ENCODE measurements at regions not wholly inside any gene's neighbourhood (a gene's known extent, or its start where the extent isn't known, plus 50 kb on each side); places are given as distances from the start of the nearest gene placed in this dataset.

DNA sequence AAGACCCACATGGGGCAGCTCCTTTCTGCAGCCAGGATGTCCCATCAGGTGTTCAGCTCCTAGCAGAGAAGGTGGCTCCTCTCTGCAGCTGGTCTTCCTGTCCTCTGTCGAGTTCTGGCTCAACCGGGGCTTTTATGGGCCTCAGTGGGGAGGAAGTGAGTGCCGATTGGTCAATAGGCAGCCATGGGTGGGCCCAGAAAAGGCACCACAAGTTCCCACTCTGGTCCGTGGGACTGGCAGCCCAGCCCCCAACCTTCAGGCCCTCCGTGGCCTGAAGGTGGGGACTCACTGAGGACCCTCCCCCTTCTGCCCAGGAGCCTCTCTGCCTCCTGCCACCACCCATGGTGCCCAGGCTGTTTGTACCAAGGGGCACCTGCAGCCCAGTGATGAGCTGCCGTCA lies 161.7 kb upstream of the DUSP10 start:
- no peak for DNase-seq

GRCh38 chr1:221902961-221903360 lies 161.1 kb upstream of the DUSP10 start:
- DNase-seq = no peak

DNA sequence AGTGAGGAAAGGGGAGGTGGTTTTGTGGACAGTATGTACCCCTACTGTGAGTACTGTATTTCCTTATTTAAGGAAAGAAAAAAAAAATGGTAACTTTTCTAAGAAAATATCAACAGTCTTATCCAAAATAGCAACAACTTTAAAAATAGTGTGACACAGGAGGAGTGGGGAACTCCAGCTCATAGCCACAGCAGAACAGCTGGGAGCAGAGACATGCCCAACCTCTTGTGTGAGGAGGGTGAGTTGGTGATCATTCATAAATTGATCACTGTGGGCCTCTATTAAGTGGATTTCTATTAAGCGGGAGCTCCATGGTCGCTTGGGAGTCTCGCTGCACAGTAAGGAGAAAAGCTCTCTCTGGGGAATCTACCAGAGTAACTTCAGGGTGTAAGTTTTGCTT lies 158.8 kb upstream of the DUSP10 start:
- no peak for DNase-seq

GRCh38 chr1:221897321-221897721 lies 155.4 kb upstream of the DUSP10 start:
- DNase-seq = no peak

DNA sequence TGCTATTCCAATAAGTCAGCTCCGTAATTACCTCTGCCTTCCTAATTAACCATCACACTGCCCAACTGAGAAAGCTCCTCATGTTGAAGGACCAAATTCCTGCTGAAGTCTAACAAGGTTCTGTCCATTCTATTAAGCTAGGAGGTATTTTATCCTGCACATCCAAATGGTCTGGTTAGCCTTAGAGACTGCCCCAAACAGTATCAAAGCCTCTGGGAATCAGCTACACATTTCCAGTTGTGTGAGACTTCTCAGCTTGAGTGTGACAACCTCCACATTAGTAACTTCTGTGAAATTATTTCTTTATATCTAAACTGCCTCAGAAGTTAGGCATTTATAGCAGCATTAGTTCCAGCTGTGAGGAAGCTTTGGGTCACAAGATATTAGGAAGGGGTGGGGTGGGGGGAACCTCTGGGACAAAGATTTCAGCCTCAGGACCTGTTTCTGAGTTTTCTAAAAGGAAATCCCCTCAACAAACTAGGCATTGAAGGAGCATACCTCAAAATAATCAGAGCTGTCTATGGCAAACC lies 150.5 kb upstream of the DUSP10 start:
- no peak for DNase-seq

DNA sequence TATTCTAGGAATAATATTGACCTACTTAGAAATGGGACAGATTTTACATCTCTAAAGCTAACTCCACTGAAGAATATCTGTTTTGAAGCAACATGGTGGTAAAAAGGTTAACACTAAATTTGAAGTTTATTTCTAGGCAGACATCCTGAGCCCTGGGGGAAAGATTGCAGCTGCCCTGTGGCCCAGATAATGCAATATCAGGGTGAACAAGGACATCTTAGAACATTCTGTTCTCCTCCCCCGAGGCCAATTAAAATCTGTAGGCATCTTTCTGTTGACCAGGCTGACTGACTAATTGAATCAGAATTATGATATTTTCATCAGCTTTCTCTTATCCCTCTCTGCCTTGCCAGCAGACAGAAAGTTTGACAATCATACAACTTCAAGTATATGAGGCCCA lies 149.8 kb upstream of the DUSP10 start:
- no peak for DNase-seq

DNA sequence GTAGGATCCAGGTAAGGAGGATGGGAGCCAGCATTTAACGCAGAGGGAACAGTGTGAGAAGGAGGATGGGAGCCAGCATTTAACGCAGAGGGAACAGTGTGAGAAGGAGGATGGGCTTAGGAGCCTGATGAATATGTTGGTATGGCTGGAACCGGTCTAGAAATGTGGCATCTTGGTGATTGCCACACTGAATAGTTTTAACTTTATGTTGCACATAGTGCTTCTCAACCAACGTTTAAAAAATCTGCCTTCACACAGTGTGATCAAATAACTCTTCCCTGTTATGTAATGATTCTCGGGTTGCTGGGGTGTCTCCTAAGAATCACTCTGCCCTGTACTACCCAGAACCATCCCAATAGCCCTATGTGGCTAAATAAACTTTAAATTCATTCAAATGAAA lies 146.9 kb upstream of the DUSP10 start:
- no peak for DNase-seq

- DNase-seq = no peak
Observed at GRCh38 chr1:221888218-221888617, 146.3 kb upstream of the DUSP10 start.

GRCh38 chr1:221887758-221888157 lies 145.9 kb upstream of the DUSP10 start:
- no peak for DNase-seq

GRCh38 chr1:221887415-221887746 lies 145.5 kb upstream of the DUSP10 start:
- DNase-seq = no peak

GRCh38 chr1:221886743-221887414 lies 145.0 kb upstream of the DUSP10 start:
- DNase-seq = no peak

- DNase-seq = no peak
Observed at GRCh38 chr1:221886311-221886710, 144.4 kb upstream of the DUSP10 start.

DNA sequence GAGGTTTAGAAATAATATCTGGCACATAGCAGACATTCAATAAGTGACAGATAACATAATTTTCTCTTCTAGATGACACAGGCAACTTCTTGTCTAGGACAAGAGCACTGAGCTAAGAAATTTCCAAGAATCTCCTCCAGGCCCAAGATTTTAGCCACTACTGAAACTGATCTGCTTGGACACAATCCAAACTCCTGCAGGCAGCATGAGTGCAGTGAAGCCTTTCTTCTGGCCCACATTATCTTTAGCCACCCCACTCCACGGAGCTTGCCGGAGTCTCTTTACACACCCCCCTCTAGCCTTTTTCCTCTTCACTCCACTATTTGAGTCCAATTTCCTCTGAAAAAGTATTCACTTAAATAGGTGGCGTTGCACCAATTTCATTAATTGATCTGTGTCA lies 142.9 kb upstream of the DUSP10 start:
- no peak for DNase-seq

- DNase-seq = no peak
Observed at GRCh38 chr1:221881805-221882581, 140.1 kb upstream of the DUSP10 start.

DNA sequence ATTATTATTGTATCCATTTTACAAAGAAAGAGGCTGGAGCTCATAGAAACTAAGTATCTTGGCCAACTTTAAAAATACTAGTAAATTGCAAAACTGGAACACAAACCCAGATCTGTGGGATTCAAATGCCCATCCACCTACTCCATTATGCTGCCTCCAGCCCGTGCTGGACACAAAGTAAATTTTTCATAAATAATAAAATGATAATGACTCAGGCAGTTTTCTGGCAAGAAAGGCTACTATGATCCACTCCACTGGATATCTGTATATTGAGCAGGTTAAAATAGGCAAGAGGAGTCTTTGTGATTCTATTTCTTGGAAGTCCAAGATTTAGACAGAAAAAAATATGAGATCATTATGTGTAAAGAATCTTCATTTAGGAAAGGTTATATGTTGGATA lies 138.3 kb upstream of the DUSP10 start:
- DNase-seq = no peak

DNA sequence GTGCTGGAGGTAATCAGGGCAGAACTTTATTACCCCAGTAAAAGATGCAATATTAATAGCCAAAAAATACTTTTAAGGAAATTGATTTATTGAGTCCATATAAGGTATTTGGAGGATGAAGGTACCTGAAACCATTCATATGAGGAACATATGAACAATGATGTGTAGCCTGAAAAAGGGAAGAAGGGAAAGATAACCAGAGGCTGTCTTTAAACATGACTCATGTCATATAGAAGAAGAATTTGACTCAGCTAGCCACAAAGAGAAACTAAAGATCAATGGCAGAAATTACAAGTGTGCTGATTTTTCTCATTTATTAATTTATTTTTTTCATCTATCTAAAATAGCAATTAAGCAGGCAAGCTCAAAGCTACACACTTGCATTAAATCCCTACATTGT lies 136.2 kb upstream of the DUSP10 start:
- no peak for DNase-seq

DNA sequence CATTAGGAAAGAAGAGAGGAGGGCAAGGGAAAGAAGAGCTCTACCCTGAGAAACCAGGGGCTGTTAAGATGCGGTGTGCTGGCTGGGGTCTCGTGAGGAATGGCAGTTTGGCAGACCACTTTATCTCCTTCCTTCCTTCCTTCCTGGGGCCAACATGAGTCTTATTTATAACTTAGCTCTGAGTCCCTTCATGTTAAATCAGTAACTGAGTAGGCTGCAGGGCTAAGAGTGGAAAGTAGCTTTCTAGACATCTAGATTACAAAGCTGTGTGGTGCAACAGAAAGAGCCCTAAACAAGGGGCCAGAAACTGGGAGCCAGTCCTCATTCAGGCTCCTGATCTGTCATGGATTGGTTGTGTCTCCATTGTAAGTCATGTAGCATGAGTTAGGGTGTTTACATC lies 135.4 kb upstream of the DUSP10 start:
- DNase-seq = no peak

DNA sequence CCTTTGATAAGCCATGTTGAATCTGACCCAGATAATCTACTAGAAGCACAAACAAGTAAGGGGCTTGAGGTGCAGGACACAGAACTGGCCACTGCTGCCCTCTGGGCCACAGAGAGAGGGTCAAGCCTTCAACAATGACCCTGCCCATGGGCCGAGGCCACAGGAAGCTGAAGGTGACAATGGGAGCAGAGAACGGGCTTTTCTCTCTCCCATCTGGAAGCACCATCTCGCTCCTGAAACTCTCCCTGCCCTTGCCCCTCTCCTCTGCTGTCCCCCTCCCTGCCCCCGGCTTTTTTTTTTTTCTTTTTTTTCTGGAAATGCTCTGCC lies 133.1 kb upstream of the DUSP10 start:
- DNase-seq = no peak

- no peak for DNase-seq
Observed at GRCh38 chr1:221874285-221875003, 132.6 kb upstream of the DUSP10 start.

DNA sequence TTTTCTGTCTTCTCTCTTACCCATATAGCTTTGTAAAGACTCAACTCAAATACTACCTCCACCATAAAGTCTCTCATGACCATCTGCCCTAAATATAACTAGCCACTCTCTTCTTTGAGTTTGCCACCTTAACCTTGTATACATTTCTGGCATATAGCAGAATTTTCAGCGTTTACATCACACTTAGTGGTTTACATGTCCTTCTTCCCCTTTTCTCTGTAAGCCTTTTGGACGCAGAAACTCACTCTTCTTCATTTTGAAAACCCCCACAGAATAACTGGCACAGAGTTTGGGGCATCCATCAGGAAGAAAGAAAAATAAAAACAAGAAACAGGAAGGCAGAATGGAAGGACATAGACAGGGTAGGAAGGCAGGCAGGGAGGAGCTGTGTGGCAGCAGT lies 131.8 kb upstream of the DUSP10 start:
- DNase-seq = no peak

GRCh38 chr1:221871056-221871455 lies 129.2 kb upstream of the DUSP10 start:
- no peak for DNase-seq

GRCh38 chr1:221869779-221870178 lies 127.9 kb upstream of the DUSP10 start:
- DNase-seq = no peak

- DNase-seq = no peak
Observed at GRCh38 chr1:221868593-221869303, 126.9 kb upstream of the DUSP10 start.

All from activated CD8-positive, alpha-beta memory T cell treated with anti-CD3 and anti-CD28 coated beads for 24 hours (primary cell).